Body of pancreas (tissue), 4 donors: ENCODE measurements at regions not wholly inside any gene's neighbourhood (a gene's known extent, or its start where the extent isn't known, plus 50 kb on each side); places are given as distances from the start of the nearest gene placed in this dataset.

Experiments used
- POLR2A ChIP-seq, 3 donors: fragments of 450-650 bp; IDR thresholded peaks; one replicate each; pipeline ENCODE4 v1.6.1; 2016; ENCODE audit warnings: antibody characterized with exemption in 3 of 3, mild to moderate bottlenecking in 2 of 3
- TF ChIP-seq, protein P1 (sequence below), 7 experiments: fragments of 450-650 bp in 4 of 7; fragments of 200-600 bp in 3 of 7; sonication (generic) in 3 of 7; IDR thresholded peaks; one replicate each; pipeline ENCODE4 v1.5.1; 2016 to 2019; ENCODE audit warnings: antibody characterized with exemption in 7 of 7

DNA sequence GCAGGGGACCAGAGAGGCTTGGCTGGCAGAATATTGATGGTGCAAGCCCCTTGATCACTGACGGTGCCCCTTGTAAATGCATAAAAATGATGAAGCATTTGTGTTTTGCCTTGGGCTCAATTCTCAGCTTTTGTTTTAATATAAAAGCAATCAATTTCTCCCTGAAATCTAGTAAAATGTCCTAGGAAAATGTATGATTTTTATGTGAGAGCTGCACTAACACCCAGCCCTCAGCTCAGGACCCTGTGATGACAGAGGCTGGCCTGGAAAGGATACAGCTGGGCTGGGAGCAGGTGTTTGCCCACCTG is 84.7 kb upstream of the PHACTR3 start:
- TF ChIP-seq, protein P1, sequence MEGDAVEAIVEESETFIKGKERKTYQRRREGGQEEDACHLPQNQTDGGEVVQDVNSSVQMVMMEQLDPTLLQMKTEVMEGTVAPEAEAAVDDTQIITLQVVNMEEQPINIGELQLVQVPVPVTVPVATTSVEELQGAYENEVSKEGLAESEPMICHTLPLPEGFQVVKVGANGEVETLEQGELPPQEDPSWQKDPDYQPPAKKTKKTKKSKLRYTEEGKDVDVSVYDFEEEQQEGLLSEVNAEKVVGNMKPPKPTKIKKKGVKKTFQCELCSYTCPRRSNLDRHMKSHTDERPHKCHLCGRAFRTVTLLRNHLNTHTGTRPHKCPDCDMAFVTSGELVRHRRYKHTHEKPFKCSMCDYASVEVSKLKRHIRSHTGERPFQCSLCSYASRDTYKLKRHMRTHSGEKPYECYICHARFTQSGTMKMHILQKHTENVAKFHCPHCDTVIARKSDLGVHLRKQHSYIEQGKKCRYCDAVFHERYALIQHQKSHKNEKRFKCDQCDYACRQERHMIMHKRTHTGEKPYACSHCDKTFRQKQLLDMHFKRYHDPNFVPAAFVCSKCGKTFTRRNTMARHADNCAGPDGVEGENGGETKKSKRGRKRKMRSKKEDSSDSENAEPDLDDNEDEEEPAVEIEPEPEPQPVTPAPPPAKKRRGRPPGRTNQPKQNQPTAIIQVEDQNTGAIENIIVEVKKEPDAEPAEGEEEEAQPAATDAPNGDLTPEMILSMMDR (IDR thresholded peaks at IDR 0.05) = peak in 1 of 7 experiments; percentile 21
- no peak for TF ChIP-seq POLR2A (IDR thresholded peaks at IDR 0.05)
